ENCODE measurements at regions not wholly inside any gene's neighbourhood (a gene's known extent, or its start where the extent isn't known, plus 50 kb on each side); places are given as distances from the start of the nearest gene placed in this dataset.

- no peak for TF ChIP-seq CTCF (IDR thresholded peaks at IDR 0.05 in 4 of 5, conservative IDR thresholded peaks at IDR 0.05 in 1 of 5)
- no peak for TF ChIP-seq POLR2A (IDR thresholded peaks at IDR 0.05)
Measured at GRCh38 chr5:56722317-56722716, 93.0 kb upstream of the MAP3K1 start.

Data from gastrocnemius medialis (tissue), 4 donors.